IMR-90 (cell line): ENCODE measurements at regions not wholly inside any gene's neighbourhood (a gene's known extent, or its start where the extent isn't known, plus 50 kb on each side); places are given as distances from the start of the nearest gene placed in this dataset.

Experiments
- ATAC-seq: fragments of 200-7000 bp; cut with Tn5 transposase; 2 replicates; pipeline ENCODE4 v1.9.1; 2020; ENCODE audit warnings: low read depth, mild to moderate bottlenecking, moderate library complexity
- BruUV-seq: library from RNA; stranded (reverse); fragments of 400-500 nt; replicated peaks from 2 replicates; lab custom pipeline; 2021; lab: Mats Ljungman, UMichigan
- CTCF ChIA-PET: fragments of 300-600 bp; formaldehyde crosslinking; extraction: SDS; loops from one replicate; lab custom pipeline; 2021; ENCODE audit warnings: antibody characterized with exemption; lab: Yijun Ruan, JAX
- POLR2A ChIA-PET: fragments of 300-600 bp; sonication (Branson Sonifier 250); formaldehyde crosslinking; loops from one replicate; lab custom pipeline; 2022; ENCODE audit warnings: antibody characterized with exemption; ENCODE audit not compliant: unreplicated experiment; lab: Charles Lee
- DNase-seq: peaks from one replicate; pipeline ENCODE4 v3.0.0; 2013
- H2AFZ ChIP-seq: replicated peaks from 2 replicates; pipeline ENCODE3; 2013; ENCODE audit warnings: low read length, mild to moderate bottlenecking; ENCODE audit not compliant: poor library complexity
- H2AK5ac ChIP-seq: 2 replicates; pipeline ENCODE4 v1.6.1; 2013; ENCODE audit warnings: low read depth, low read length, inconsistent platforms
- H2AK9ac ChIP-seq: replicated peaks from 2 replicates; pipeline ENCODE3; 2013; ENCODE audit warnings: mild to moderate bottlenecking, low read depth, low read length, moderate library complexity; ENCODE audit not compliant: poor library complexity
- H2BK120ac ChIP-seq: 2 replicates; pipeline ENCODE4 v1.6.1; 2013; ENCODE audit warnings: low read depth, low read length, inconsistent platforms
- H2BK15ac ChIP-seq: 3 replicates; pipeline ENCODE4 v1.6.1; 2013; ENCODE audit warnings: low read depth, low read length, inconsistent platforms
- H2BK20ac ChIP-seq: 2 replicates; pipeline ENCODE4 v1.6.1; 2013; ENCODE audit warnings: low read depth, mild to moderate bottlenecking, inconsistent platforms, low read length, moderate library complexity
- H2BK5ac ChIP-seq: 2 replicates; pipeline ENCODE4 v1.6.1; 2013; ENCODE audit warnings: mild to moderate bottlenecking, low read depth, low read length, inconsistent platforms; ENCODE audit not compliant: poor library complexity, severe bottlenecking
- H3K14ac ChIP-seq: replicated peaks from 2 replicates; pipeline ENCODE4 v1.6.1; 2013; ENCODE audit warnings: low read depth, low read length, inconsistent platforms
- H3K18ac ChIP-seq: 2 replicates; pipeline ENCODE4 v1.6.1; 2013; ENCODE audit warnings: low read depth, low read length, control low read depth
- H3K23ac ChIP-seq: 2 replicates; pipeline ENCODE4 v1.6.1; 2013; ENCODE audit warnings: low read depth, low read length, inconsistent platforms
- H3K27ac ChIP-seq: 2 replicates; pipeline ENCODE4 v1.5.1; 2013; ENCODE audit warnings: mild to moderate bottlenecking, control low read depth, low read length; ENCODE audit not compliant: insufficient read depth
- H3K27me3 ChIP-seq: 2 replicates; pipeline ENCODE4 v1.6.1; 2013; ENCODE audit warnings: low read length; ENCODE audit not compliant: control insufficient read depth, insufficient read depth
- H3K36me3 ChIP-seq: 2 replicates; pipeline ENCODE4 v1.6.1; 2013; ENCODE audit warnings: low read length, mixed read lengths; ENCODE audit not compliant: control insufficient read depth, insufficient read depth
- H3K4ac ChIP-seq: 2 replicates; pipeline ENCODE4 v1.6.1; 2013; ENCODE audit warnings: low read depth, low read length, inconsistent platforms
- H3K4me1 ChIP-seq: 2 replicates; pipeline ENCODE4 v1.6.1; 2013; ENCODE audit warnings: low read length, mixed read lengths; ENCODE audit not compliant: control insufficient read depth, insufficient read depth
- H3K4me2 ChIP-seq: 2 replicates; pipeline ENCODE4 v1.6.1; 2013; ENCODE audit warnings: low read depth, mild to moderate bottlenecking, control low read depth, low read length, moderate library complexity
- H3K4me3 ChIP-seq: 2 replicates; pipeline ENCODE4 v1.5.1; 2013; ENCODE audit warnings: low read depth, mild to moderate bottlenecking, control low read depth, low read length, moderate library complexity; ENCODE audit not compliant: insufficient read depth
- H3K56ac ChIP-seq: 2 replicates; pipeline ENCODE4 v1.6.1; 2013; ENCODE audit warnings: low read length, inconsistent platforms; ENCODE audit not compliant: insufficient read depth; ENCODE audit errors: extremely low read depth
- H3K79me1 ChIP-seq, 2 experiments: 2 replicates each; pipeline ENCODE4 v1.6.1; 2013; ENCODE audit warnings: low read length in 2 of 2, inconsistent platforms in 1 of 2, low read depth in 1 of 2
- H3K9ac ChIP-seq: 2 replicates; pipeline ENCODE4 v1.6.1; 2013; ENCODE audit warnings: low read depth, low read length, control low read depth
- H3K9me1 ChIP-seq: 2 replicates; pipeline ENCODE4 v1.6.1; 2013; ENCODE audit warnings: low read length, inconsistent platforms; ENCODE audit not compliant: insufficient read depth
- H3K9me3 ChIP-seq: 2 replicates; pipeline ENCODE4 v1.6.1; 2013; ENCODE audit warnings: low read length; ENCODE audit not compliant: control insufficient read depth, insufficient read depth
- H4K20me1 ChIP-seq: 2 replicates; pipeline ENCODE4 v1.6.1; 2013; ENCODE audit warnings: low read length, inconsistent platforms; ENCODE audit not compliant: insufficient read depth
- H4K5ac ChIP-seq: 2 replicates; pipeline ENCODE4 v1.6.1; 2013; ENCODE audit warnings: mild to moderate bottlenecking, low read depth, low read length, control low read depth
- H4K8ac ChIP-seq, 2 experiments: 2 replicates each; pipeline ENCODE4 v1.6.1; 2013; ENCODE audit warnings: low read depth in 2 of 2, low read length in 2 of 2, control low read depth in 1 of 2, inconsistent platforms in 1 of 2
- H4K91ac ChIP-seq: 2 replicates; pipeline ENCODE4 v1.6.1; 2013; ENCODE audit warnings: low read depth, low read length, inconsistent platforms; ENCODE audit not compliant: insufficient read depth
- BHLHE40 ChIP-seq: fragments of 150-350 bp; IDR thresholded peaks from 2 replicates; pipeline ENCODE4 v1.6.1; 2016; ENCODE audit warnings: mild to moderate bottlenecking, low read depth, low read length
- CEBPB ChIP-seq: IDR thresholded peaks from 2 replicates; pipeline ENCODE4 v1.6.1; 2012; ENCODE audit warnings: low read depth, low read length, improper control_type of control experiment
- CHD1 ChIP-seq: IDR thresholded peaks from 2 replicates; pipeline ENCODE4 v1.6.1; 2012; ENCODE audit warnings: low read depth, low read length, improper control_type of control experiment
- FOS ChIP-seq: fragments of 150-350 bp; IDR thresholded peaks from 2 replicates; pipeline ENCODE4 v1.6.1; 2016; ENCODE audit warnings: low read depth, low read length
- MAFK ChIP-seq: IDR thresholded peaks from 2 replicates; pipeline ENCODE4 v1.6.1; 2012; ENCODE audit warnings: low read depth, low read length, improper control_type of control experiment
- MAZ ChIP-seq: IDR thresholded peaks from 2 replicates; pipeline ENCODE4 v1.6.1; 2012; ENCODE audit warnings: low read depth, mild to moderate bottlenecking, low read length, improper control_type of control experiment, moderate library complexity, borderline replicate concordance
- MXI1 ChIP-seq: IDR thresholded peaks from 2 replicates; pipeline ENCODE4 v1.6.1; 2012; ENCODE audit warnings: low read depth, mild to moderate bottlenecking, low read length, moderate library complexity, borderline replicate concordance
- RAD21 ChIP-seq: IDR thresholded peaks from 2 replicates; pipeline ENCODE4 v1.6.1; 2012; ENCODE audit warnings: low read length, improper control_type of control experiment
- RCOR1 ChIP-seq: IDR thresholded peaks from 2 replicates; pipeline ENCODE4 v1.6.1; 2012; ENCODE audit warnings: mild to moderate bottlenecking, low read length, improper control_type of control experiment; ENCODE audit not compliant: insufficient replicate concordance
- RFX5 ChIP-seq: IDR thresholded peaks from 2 replicates; pipeline ENCODE4 v1.8.0; 2012; ENCODE audit warnings: low read depth, mild to moderate bottlenecking, low read length, moderate library complexity
- dilution Hi-C: fragments of 300-500 bp; cut with HindIII; formaldehyde crosslinking; loops from one replicate; pipeline ENCODE4 v1.14.3; 2018; ENCODE audit warnings: low sequenced_read_pairs; ENCODE audit not compliant: unreplicated experiment
- in situ Hi-C: fragments of 300-500 bp; cut with MboI; formaldehyde crosslinking; loops from 3 replicates; pipeline ENCODE4 v1.14.3; 2019; ENCODE audit warnings: low sequenced_read_pairs, inconsistent platforms, mixed read lengths
- intact Hi-C: fragments of 100-400 bp; cut with micrococcal nuclease; formaldehyde crosslinking; loops from 2 replicates; pipeline ENCODE4 v1.10.0; 2022
- TF ChIP-seq, protein P1 (sequence below): conservative IDR thresholded peaks from 2 replicates; pipeline ENCODE4 v1.5.1; 2012; ENCODE audit warnings: mild to moderate bottlenecking, low read depth, low read length, improper control_type of control experiment

DNA sequence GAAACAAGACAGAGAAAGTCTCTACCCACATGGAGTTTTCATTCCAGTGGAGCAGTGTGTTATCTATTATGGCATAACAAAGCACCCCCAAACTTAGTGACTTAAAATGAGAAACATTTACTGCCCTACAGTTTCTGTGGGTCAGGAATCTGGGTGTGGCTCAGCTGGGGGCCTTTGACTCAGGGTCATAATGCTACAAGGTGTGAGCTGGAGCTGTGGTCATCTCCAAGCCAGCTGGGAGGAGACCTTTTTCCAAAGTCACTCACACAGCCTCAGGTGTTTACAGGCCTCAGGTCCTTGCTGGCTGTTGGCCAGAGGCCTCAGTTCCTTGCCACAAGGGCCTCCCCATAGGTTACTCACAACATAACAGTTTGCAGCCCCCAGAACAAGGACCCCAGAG lies 169.2 kb downstream of the ETAA1 start:
- Histone ChIP-seq H3K36me3 (no peaks in the 10 kb centered on the region), H3K18ac (peak overlapping the region; percentile 55), H3K23ac (no peak overlapping the region; the same call in 1 of the 2 replicates), H2AFZ (no peak overlapping the region), H2BK20ac (peak overlapping the region; percentile 8; the same call in 1 of the 2 replicates), H3K9me1 (peaks cover 16% of the 10 kb centered on the region), H4K20me1 (no peaks in the 10 kb centered on the region), H2AK9ac (peak overlapping the region; percentile 12), H2BK120ac (peak overlapping the region; percentile 67), H4K8ac (peak overlapping the region; percentile 7 to 38; a peak in 2 of 4 replicates), H2BK5ac (peak overlapping the region; percentile 74), H4K5ac (peak overlapping the region; percentile 78), H3K9ac (no peak overlapping the region), H3K4me1 (peaks cover 20% of the 10 kb centered on the region), H3K27ac (no peak overlapping the region), H2AK5ac (peak overlapping the region; percentile 25), H3K4me3 (no peak overlapping the region), H3K9me3 (no peaks in the 10 kb centered on the region), H3K14ac (peak overlapping the region; percentile 42), H3K4me2 (no peak overlapping the region; the same call in 1 of the 2 replicates), H2BK15ac (peak overlapping the region; percentile 39; the same call in 1 of the 3 replicates), H3K79me1 (peaks cover 0 to 9% of the 10 kb centered on the region in 2 experiments; a peak in 1 of 4 replicates), H4K91ac (peak overlapping the region; percentile 29; the same call in 1 of the 2 replicates), H3K27me3 (no peaks in the 10 kb centered on the region), H3K4ac (peak overlapping the region; percentile 65), H3K56ac (no peak overlapping the region)
- dilution Hi-C loops (no loop called here), intact Hi-C loops (no loop called here), in situ Hi-C loops (no loop called here)
- no peak for TF ChIP-seq RFX5
- TF ChIP-seq, protein P1, sequence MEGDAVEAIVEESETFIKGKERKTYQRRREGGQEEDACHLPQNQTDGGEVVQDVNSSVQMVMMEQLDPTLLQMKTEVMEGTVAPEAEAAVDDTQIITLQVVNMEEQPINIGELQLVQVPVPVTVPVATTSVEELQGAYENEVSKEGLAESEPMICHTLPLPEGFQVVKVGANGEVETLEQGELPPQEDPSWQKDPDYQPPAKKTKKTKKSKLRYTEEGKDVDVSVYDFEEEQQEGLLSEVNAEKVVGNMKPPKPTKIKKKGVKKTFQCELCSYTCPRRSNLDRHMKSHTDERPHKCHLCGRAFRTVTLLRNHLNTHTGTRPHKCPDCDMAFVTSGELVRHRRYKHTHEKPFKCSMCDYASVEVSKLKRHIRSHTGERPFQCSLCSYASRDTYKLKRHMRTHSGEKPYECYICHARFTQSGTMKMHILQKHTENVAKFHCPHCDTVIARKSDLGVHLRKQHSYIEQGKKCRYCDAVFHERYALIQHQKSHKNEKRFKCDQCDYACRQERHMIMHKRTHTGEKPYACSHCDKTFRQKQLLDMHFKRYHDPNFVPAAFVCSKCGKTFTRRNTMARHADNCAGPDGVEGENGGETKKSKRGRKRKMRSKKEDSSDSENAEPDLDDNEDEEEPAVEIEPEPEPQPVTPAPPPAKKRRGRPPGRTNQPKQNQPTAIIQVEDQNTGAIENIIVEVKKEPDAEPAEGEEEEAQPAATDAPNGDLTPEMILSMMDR = no peak
- no peak for TF ChIP-seq RAD21
- TF ChIP-seq MXI1 = no peak
- no peak for TF ChIP-seq BHLHE40
- TF ChIP-seq FOS = no peak
- TF ChIP-seq CHD1 = no peak
- no peak for TF ChIP-seq CEBPB
- TF ChIP-seq RCOR1 = no peak
- no peak for TF ChIP-seq MAZ
- no peak for TF ChIP-seq MAFK
- ChIA-PET CTCF (no interaction called here), POLR2A (no interaction called here)
- ATAC-seq (no peak), DNase-seq (no peak)
- no TSS peak for BruUV-seq
